C4-2B (cell line): ENCODE measurements at regions not wholly inside any gene's neighbourhood (a gene's known extent, or its start where the extent isn't known, plus 50 kb on each side); places are given as distances from the start of the nearest gene placed in this dataset.

ENCODE experiments used
- CTCF ChIP-seq: fragments of 450-650 bp; conservative IDR thresholded peaks from 2 replicates; pipeline ENCODE4 v1.5.1; 2017; ENCODE audit warnings: mild to moderate bottlenecking
- ZFX ChIP-seq: fragments of 450-650 bp; IDR thresholded peaks from 2 replicates; pipeline ENCODE4 v1.6.1; 2017

DNA sequence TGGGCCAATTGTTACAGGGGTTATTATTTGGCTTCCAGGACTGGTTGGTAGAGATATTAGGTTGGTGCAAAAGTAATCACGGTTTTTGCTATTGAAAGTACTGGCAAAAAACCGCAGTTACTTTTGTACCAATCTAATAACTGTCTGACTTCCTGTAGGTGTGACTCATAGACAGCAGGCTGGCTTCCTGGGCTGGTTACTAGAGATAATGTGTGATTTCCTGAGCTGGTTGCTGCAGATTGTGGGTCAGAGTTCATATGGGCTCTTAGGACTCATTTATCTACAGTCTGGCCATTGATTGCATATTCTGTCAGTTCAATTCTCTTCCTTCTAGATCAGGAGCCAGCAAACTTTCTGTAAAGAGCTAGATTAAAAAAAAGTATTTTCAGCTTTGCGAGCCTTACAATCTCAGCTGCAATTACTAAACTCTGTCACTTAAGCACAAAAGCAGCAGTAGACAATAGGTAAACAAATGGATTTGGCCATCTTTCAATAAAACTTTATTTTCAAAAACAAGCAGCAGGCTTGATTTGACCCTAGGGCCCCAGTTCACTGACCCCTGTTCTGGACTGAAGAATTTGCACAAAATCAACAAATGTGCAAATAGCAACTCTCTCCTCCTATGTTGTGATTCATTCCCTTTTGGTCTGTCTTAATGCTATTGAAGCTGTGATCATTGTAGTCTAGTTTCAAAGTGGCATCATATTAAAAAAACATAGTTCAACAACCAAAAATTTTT lies 50.8 kb upstream of the BOD1L1 start:
- TF ChIP-seq CTCF (no peak), ZFX (no peak)
